Progenitor cell of endocrine pancreas (in vitro differentiated cells): ENCODE measurements at regions not wholly inside any gene's neighbourhood (a gene's known extent, or its start where the extent isn't known, plus 50 kb on each side); places are given as distances from the start of the nearest gene placed in this dataset.
"Not testable (repeated sequence)": the region's sequence is repeated elsewhere in the genome, so short reads cannot be mapped to it uniquely, and the experiment has no call there.

ENCODE experiments used
- DNase-seq: peaks from one replicate; pipeline ENCODE4 v3.0.0; 2021; ENCODE audit warnings: low spot score; ENCODE audit not compliant: unreplicated experiment
- H3K27ac Mint-ChIP-seq: 2 replicates; pipeline ENCODE4 v1.8.0; 2021; ENCODE audit warnings: mild to moderate bottlenecking, moderate library complexity, mixed read lengths
- H3K27me3 Mint-ChIP-seq: 2 replicates; pipeline ENCODE4 v1.8.0; 2021; ENCODE audit warnings: mixed read lengths
- H3K36me3 Mint-ChIP-seq: 2 replicates; pipeline ENCODE4 v1.8.0; 2022; ENCODE audit warnings: mixed read lengths; ENCODE audit not compliant: insufficient read depth
- H3K4me1 Mint-ChIP-seq: 2 replicates; pipeline ENCODE4 v1.8.0; 2021; ENCODE audit warnings: low read depth, mixed read lengths
- H3K4me3 Mint-ChIP-seq: 2 replicates; pipeline ENCODE4 v1.8.0; 2021; ENCODE audit warnings: low read depth, mild to moderate bottlenecking, moderate library complexity, mixed read lengths
- H3K9me3 Mint-ChIP-seq: 2 replicates; pipeline ENCODE4 v1.8.0; 2021; ENCODE audit warnings: low read depth, mixed read lengths
- CTCF ChIP-seq: fragments of 200-600 bp; sonication (generic); IDR thresholded peaks from one replicate; pipeline ENCODE4 v1.5.0; 2021; ENCODE audit warnings: antibody characterized with exemption, mild to moderate bottlenecking; ENCODE audit not compliant: unreplicated experiment

GRCh38 chr11:134853992-134854991 lies 442.2 kb upstream of the B3GAT1 start:
- TF ChIP-seq CTCF, result no peak

GRCh38 chr11:134851503-134852224 lies 439.6 kb upstream of the B3GAT1 start:
- peaks cover 17% of the 10 kb centered on the region for H3K27me3 Mint-ChIP-seq
- DNase-seq, H3K9me3 Mint-ChIP-seq, H3K4me1 Mint-ChIP-seq, H3K4me3 Mint-ChIP-seq, H3K27ac Mint-ChIP-seq, H3K36me3 Mint-ChIP-seq: not testable (repeated sequence)

More at GRCh38 chr11:134853992-134854991, 442.2 kb upstream of the B3GAT1 start:
- Mint-ChIP-seq H3K36me3 (no peaks in the 10 kb centered on the region), H3K4me3 (no peak overlapping the region), H3K27me3 (peaks cover 20% of the 10 kb centered on the region), H3K9me3 (no peaks in the 10 kb centered on the region), H3K4me1 (no peaks in the 10 kb centered on the region), H3K27ac (no peak overlapping the region)
- no peak for DNase-seq

DNA sequence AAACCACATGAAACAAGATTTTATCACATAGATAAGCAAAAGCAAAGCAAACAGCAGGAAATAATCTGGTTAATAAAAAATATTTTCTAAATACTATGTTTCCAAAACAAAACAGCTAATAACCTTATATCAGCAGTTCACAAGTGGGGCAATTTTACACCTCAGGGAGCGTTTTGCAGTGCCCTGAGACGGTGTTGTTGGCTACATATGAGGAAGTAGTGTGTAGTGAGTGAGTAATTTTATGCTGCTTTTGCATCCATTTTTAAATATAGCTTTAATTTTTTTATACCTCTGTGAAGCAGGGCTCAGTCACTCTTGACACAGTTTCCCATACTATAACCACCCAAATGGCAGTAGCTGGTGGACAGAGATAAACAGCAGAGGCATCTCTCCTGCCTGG lies 438.5 kb upstream of the B3GAT1 start:
- H3K27ac Mint-ChIP-seq, result no peak overlapping the region
- no peak overlapping the region for H3K4me3 Mint-ChIP-seq
- H3K36me3 Mint-ChIP-seq, result no peaks in the 10 kb centered on the region
- no peak for DNase-seq
- TF ChIP-seq CTCF, result no peak
- peaks cover 24% of the 10 kb centered on the region for H3K27me3 Mint-ChIP-seq
- H3K4me1 Mint-ChIP-seq, result no peaks in the 10 kb centered on the region
- H3K9me3 Mint-ChIP-seq, result peaks cover 2% of the 10 kb centered on the region

DNA sequence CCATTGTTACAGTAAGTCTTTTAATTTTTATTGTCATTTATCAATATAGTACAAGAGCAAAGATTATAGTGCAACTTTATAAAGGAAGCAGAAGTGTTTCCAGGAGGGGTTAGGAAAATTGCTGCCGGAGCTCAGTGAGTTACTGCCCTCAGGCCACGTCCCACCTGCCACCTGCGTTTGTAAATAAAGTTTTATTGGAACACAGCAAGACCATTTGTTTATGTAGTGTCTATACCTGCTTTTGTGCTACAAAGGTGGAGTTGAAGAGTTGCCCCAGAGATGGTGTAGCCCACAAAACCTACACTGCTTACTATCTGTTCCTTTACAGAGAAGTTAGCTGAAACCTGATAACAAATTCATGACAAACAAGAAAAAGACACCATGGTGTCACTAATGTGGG lies 437.8 kb upstream of the B3GAT1 start:
- H3K27me3 Mint-ChIP-seq, result peaks cover 28% of the 10 kb centered on the region
- no peaks in the 10 kb centered on the region for H3K36me3 Mint-ChIP-seq
- H3K27ac Mint-ChIP-seq, result no peak overlapping the region
- no peaks in the 10 kb centered on the region for H3K4me1 Mint-ChIP-seq
- TF ChIP-seq CTCF, result no peak
- no peak overlapping the region for H3K4me3 Mint-ChIP-seq
- peaks cover 2% of the 10 kb centered on the region for H3K9me3 Mint-ChIP-seq
- DNase-seq, result no peak

DNA sequence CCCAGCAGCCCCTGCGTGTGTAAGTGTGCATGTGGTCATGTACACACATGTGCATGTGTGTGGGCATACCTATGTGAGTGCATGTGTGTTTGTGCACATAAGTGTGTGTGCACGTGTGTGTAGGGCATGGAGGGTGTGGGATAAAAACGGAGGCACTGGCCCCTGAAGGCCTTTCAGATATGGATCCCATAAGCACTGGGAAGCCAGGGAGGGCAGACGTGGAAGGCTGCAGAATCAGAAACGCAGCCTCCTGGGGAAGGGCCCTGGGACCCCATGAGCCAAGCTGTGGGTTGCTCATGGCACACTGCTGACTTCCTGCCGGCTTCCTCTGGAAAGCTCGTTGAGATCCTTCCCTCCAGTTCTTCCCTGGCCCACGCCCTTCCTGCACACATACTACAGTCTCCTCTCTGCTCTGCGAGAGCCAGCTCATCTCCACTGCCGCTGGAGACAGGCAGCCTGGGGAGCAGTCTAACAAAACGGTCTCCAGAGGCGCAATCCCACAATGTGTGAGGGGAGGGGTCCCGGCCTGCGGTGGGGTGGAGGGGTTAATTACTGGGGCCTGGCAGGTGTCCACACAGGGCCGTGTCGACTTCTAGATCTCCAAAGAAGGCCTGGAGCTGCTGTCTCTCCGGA lies 435.2 kb upstream of the B3GAT1 start:
- Mint-ChIP-seq H3K4me3 (no peak overlapping the region), H3K27me3 (peaks cover 22% of the 10 kb centered on the region), H3K27ac (no peak overlapping the region), H3K9me3 (peaks cover 2% of the 10 kb centered on the region), H3K4me1 (no peaks in the 10 kb centered on the region), H3K36me3 (no peaks in the 10 kb centered on the region)
- DNase-seq, result no peak
- no peak for TF ChIP-seq CTCF
